ENCODE measurements at regions not wholly inside any gene's neighbourhood (a gene's known extent, or its start where the extent isn't known, plus 50 kb on each side); places are given as distances from the start of the nearest gene placed in this dataset.

DNA sequence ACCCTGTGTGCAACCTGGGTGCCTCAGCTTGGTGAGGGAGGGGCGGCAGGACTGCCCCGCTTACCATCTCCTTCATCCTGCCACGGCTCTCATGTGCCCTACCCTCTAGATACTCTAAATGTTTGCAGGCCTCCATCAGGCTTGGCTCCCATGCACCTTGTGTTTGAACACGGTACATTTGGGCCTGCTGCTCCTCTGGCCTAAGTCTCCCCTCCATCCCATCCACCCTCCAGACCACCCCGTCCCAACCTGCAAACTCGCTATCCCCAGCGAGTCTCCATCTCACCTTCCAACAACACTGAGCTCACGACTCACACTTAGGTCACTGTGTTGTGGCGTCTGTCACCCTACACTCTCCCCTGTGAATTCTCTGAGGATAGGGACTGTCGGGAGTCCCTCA lies 274.2 kb downstream of the TEX29 start:
- H3K27me3 ChIP-seq, result peaks cover 0 to 32% (median 0%) of the 10 kb centered on the region in 9 donors
- H3K36me3 ChIP-seq, result no peaks in the 10 kb centered on the region
- intact Hi-C loops (cut with DNase I), result no loop called here
- no peak overlapping the region for H3K4me3 ChIP-seq
- H3K27ac ChIP-seq, result no peak overlapping the region
- TF ChIP-seq CTCF (IDR thresholded peaks at IDR 0.05) (no peak), POLR2A (IDR thresholded peaks at IDR 0.05) (no peak)
- H3K9me3 ChIP-seq, result peaks cover 0 to 5% (median 0%) of the 10 kb centered on the region in 12 donors
- H3K4me1 ChIP-seq, result no peaks in the 10 kb centered on the region
- no peak for ATAC-seq
- DNase-seq, result no peak
- WGBS, 4 donors, result 82 to 91% (median 89%) methylated on average over 10 of the region's 10 CpGs

- H3K4me3 ChIP-seq, result no peak overlapping the region
- TF ChIP-seq POLR2A (IDR thresholded peaks at IDR 0.05), result no peak
- TF ChIP-seq CTCF (IDR thresholded peaks at IDR 0.05), result no peak
- intact Hi-C loops (cut with DNase I), result no loop called here
- no peak for DNase-seq
- no peaks in the 10 kb centered on the region for H3K4me1 ChIP-seq
- H3K9me3 ChIP-seq, result peaks cover 0 to 5% (median 0%) of the 10 kb centered on the region in 12 donors
- H3K36me3 ChIP-seq, result no peaks in the 10 kb centered on the region
- no peak overlapping the region for H3K27ac ChIP-seq
- no peak for ATAC-seq
- WGBS, 4 donors, result 60 to 75% (median 69%) methylated on average over 2 to 3 of the region's 3 CpGs
- peaks cover 0 to 39% (median 0%) of the 10 kb centered on the region in 9 donors for H3K27me3 ChIP-seq
Observed at GRCh38 chr13:111595276-111595675, 274.8 kb downstream of the TEX29 start.

GRCh38 chr13:111595791-111596190 lies 275.3 kb downstream of the TEX29 start:
- ATAC-seq, result no peak
- H3K36me3 ChIP-seq, result no peaks in the 10 kb centered on the region
- WGBS, 4 donors, result 87 to 90% (median 89%) methylated on average over 11 of the region's 11 CpGs
- H3K27me3 ChIP-seq, result peaks cover 0 to 42% (median 0%) of the 10 kb centered on the region in 9 donors
- H3K4me3 ChIP-seq, result no peak overlapping the region
- intact Hi-C loops (cut with DNase I), result no loop called here
- H3K27ac ChIP-seq, result no peak overlapping the region
- H3K4me1 ChIP-seq, result no peaks in the 10 kb centered on the region
- no peak for TF ChIP-seq POLR2A (IDR thresholded peaks at IDR 0.05)
- no peak for TF ChIP-seq CTCF (IDR thresholded peaks at IDR 0.05)
- H3K9me3 ChIP-seq, result peaks cover 0 to 5% (median 0%) of the 10 kb centered on the region in 12 donors
- no peak for DNase-seq

- DNase-seq (no peak), ATAC-seq (no peak)
- Histone ChIP-seq H3K9me3 (peaks cover 0 to 5% (median 0%) of the 10 kb centered on the region in 12 donors), H3K4me1 (no peaks in the 10 kb centered on the region), H3K27ac (no peak overlapping the region), H3K27me3 (peaks cover 0 to 44% (median 0%) of the 10 kb centered on the region in 9 donors), H3K4me3 (no peak overlapping the region), H3K36me3 (no peaks in the 10 kb centered on the region)
- intact Hi-C loops (cut with DNase I), result no loop called here
- TF ChIP-seq POLR2A (IDR thresholded peaks at IDR 0.05), result no peak
- WGBS, 4 donors, result 67 to 74% (median 69%) methylated on average over 10 of the region's 10 CpGs
Observed at GRCh38 chr13:111597191-111597611, 276.8 kb downstream of the TEX29 start.

DNA sequence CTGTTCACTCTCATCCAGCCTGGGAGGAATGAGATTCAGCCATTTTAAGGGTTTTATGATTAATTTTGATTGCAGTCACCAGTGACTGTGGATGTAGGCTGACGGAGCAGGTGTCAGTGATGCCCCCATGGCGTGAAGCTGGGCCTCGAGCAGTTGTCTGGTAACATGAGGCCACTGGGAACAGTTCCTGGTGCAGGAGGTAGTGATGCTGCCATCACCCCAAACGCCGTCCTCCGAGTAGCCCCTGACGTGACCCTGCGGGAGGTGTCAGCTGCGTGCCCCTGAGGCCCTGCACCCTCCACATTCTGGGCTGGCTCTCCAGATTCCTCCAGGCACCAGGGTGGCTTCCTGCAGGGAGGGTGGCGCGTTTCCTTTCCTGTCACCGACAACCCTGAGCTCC lies 277.2 kb downstream of the TEX29 start:
- H3K9me3 ChIP-seq, result peaks cover 0 to 5% (median 0%) of the 10 kb centered on the region in 12 donors
- peaks cover 0 to 44% (median 0%) of the 10 kb centered on the region in 9 donors for H3K27me3 ChIP-seq
- DNase-seq, result no peak
- H3K27ac ChIP-seq, result no peak overlapping the region
- H3K4me1 ChIP-seq, result no peaks in the 10 kb centered on the region
- 66 to 80% (median 72%) methylated on average over 12 of the region's 12 CpGs for WGBS, 4 donors
- H3K4me3 ChIP-seq, result no peak overlapping the region
- no peak for ATAC-seq
- H3K36me3 ChIP-seq, result no peaks in the 10 kb centered on the region
- TF ChIP-seq CTCF (IDR thresholded peaks at IDR 0.05) (no peak), POLR2A (IDR thresholded peaks at IDR 0.05) (no peak)
- intact Hi-C loops (cut with DNase I), result no loop called here
